Panc1 (cell line): ENCODE measurements at regions not wholly inside any gene's neighbourhood (a gene's known extent, or its start where the extent isn't known, plus 50 kb on each side); places are given as distances from the start of the nearest gene placed in this dataset.

Source experiments
- ATAC-seq: fragments of 200-7000 bp; cut with Tn5 transposase; 2 replicates; pipeline ENCODE4 v1.9.1; 2020; ENCODE audit warnings: mild to moderate bottlenecking, moderate library complexity
- BruUV-seq: library from RNA; stranded (reverse); fragments of 400-500 nt; replicated peaks from 2 replicates; lab custom pipeline; 2021; lab: Mats Ljungman, UMichigan
- CTCF ChIA-PET: fragments of 300-600 bp; sonication (Branson Sonifier 250); formaldehyde crosslinking; loops from one replicate; lab custom pipeline; 2022; ENCODE audit warnings: antibody characterized with exemption; lab: Charles Lee
- POLR2A ChIA-PET: fragments of 300-600 bp; sonication (Branson Sonifier 250); formaldehyde crosslinking; loops from one replicate; lab custom pipeline; 2022; ENCODE audit warnings: antibody characterized with exemption; lab: Charles Lee
- DNase-seq: peaks from one replicate; pipeline ENCODE4 v3.0.0-alpha.2; 2010; ENCODE audit warnings: low read depth, low spot score
- H3K27ac ChIP-seq: 2 replicates; pipeline ENCODE4 v1.5.1; 2011; ENCODE audit warnings: mild to moderate bottlenecking, low read length, inconsistent platforms
- H3K27me3 ChIP-seq: fragments of 200-500 bp; sonication (Bioruptor generic); 2 replicates; pipeline ENCODE4 v1.6.0; 2014; ENCODE audit warnings: low read length, inconsistent platforms; ENCODE audit not compliant: control insufficient read depth, insufficient read depth
- H3K36me3 ChIP-seq: fragments of 200-500 bp; sonication (Bioruptor generic); 2 replicates; pipeline ENCODE4 v1.5.1; 2014; ENCODE audit warnings: inconsistent platforms, mild to moderate bottlenecking, low read length, moderate library complexity; ENCODE audit not compliant: control insufficient read depth, insufficient read depth
- H3K4me1 ChIP-seq: 2 replicates; pipeline ENCODE4 v1.5.1; 2011; ENCODE audit warnings: inconsistent platforms, mild to moderate bottlenecking, low read length, moderate library complexity; ENCODE audit not compliant: control insufficient read depth, insufficient read depth
- H3K4me3 ChIP-seq, 2 experiments: 2 replicates each; pipeline ENCODE4 v1.5.1; 2011 to 2012; ENCODE audit warnings: low read depth in 2 of 2, low read length in 2 of 2, mild to moderate bottlenecking in 2 of 2, inconsistent platforms in 1 of 2, moderate library complexity in 1 of 2
- H3K9me3 ChIP-seq: fragments of 200-500 bp; sonication (Bioruptor generic); 2 replicates; pipeline ENCODE4 v1.5.1; 2014; ENCODE audit warnings: low read depth, mild to moderate bottlenecking, inconsistent platforms, low read length, moderate library complexity; ENCODE audit not compliant: control insufficient read depth, insufficient read depth
- POLR2AphosphoS5 ChIP-seq: IDR thresholded peaks from 2 replicates; pipeline ENCODE4 v1.6.1; 2012; ENCODE audit warnings: mild to moderate bottlenecking, low read depth, low read length, moderate library complexity
- SIN3A ChIP-seq: IDR thresholded peaks from 2 replicates; pipeline ENCODE4 v1.6.1; 2012; ENCODE audit warnings: low read depth, mild to moderate bottlenecking, low read length, moderate library complexity, borderline replicate concordance; ENCODE audit not compliant: insufficient read depth
- TCF7L2 ChIP-seq: IDR thresholded peaks from 2 replicates; pipeline ENCODE4 v1.6.1; 2011; ENCODE audit warnings: mild to moderate bottlenecking, low read depth, low read length, inconsistent platforms
- in situ Hi-C: cut with HindIII; loops from 2 replicates; pipeline ENCODE4 v1.10.0; 2016; ENCODE audit warnings: low sequenced_read_pairs, low pct_unique_long_range_greater_than_20kb
- intact Hi-C: fragments of 100-400 bp; cut with micrococcal nuclease; formaldehyde crosslinking; loops from one replicate; pipeline ENCODE4 v1.10.0; 2022; ENCODE audit not compliant: unreplicated experiment
- TF ChIP-seq, protein P1 (sequence below), 2 experiments: IDR thresholded peaks; 2 replicates each; pipeline ENCODE4 v1.6.1; 2011 to 2012; ENCODE audit warnings: low read depth in 2 of 2, control low read depth in 1 of 2, low read length in 1 of 2, mild to moderate bottlenecking in 1 of 2, moderate library complexity in 1 of 2; ENCODE audit not compliant: insufficient read depth in 1 of 2
- TF ChIP-seq, protein P2 (sequence below): fragments of 450-650 bp; IDR thresholded peaks from 2 replicates; pipeline ENCODE4 v1.5.1; 2017; ENCODE audit warnings: mild to moderate bottlenecking

DNA sequence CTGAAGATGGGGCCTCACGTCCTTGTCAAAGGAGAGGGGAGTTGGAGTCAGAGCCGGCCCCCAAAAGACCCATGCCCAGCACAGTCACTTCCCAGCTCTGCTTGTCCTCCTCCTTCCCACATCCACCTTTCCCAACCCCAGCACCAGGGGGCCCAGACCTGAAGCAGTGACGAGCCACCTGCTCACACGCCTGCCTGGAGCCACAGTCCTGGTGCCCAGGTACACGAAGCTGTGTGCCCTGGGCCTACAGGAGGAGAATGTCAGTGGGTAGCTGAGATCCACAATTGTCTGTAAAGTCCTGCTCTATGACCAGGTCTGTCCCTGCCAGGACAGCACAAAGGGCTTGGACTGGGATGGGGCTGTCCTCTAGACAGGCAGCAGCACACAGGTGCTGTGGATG lies 126.8 kb upstream of the PZP start:
- Histone ChIP-seq H3K27me3 (no peaks in the 10 kb centered on the region), H3K9me3 (no peaks in the 10 kb centered on the region), H3K4me1 (no peaks in the 10 kb centered on the region), H3K4me3 (no peak overlapping the region), H3K36me3 (no peaks in the 10 kb centered on the region), H3K27ac (no peak overlapping the region)
- no peak for TF ChIP-seq TCF7L2
- TF ChIP-seq, protein P1, sequence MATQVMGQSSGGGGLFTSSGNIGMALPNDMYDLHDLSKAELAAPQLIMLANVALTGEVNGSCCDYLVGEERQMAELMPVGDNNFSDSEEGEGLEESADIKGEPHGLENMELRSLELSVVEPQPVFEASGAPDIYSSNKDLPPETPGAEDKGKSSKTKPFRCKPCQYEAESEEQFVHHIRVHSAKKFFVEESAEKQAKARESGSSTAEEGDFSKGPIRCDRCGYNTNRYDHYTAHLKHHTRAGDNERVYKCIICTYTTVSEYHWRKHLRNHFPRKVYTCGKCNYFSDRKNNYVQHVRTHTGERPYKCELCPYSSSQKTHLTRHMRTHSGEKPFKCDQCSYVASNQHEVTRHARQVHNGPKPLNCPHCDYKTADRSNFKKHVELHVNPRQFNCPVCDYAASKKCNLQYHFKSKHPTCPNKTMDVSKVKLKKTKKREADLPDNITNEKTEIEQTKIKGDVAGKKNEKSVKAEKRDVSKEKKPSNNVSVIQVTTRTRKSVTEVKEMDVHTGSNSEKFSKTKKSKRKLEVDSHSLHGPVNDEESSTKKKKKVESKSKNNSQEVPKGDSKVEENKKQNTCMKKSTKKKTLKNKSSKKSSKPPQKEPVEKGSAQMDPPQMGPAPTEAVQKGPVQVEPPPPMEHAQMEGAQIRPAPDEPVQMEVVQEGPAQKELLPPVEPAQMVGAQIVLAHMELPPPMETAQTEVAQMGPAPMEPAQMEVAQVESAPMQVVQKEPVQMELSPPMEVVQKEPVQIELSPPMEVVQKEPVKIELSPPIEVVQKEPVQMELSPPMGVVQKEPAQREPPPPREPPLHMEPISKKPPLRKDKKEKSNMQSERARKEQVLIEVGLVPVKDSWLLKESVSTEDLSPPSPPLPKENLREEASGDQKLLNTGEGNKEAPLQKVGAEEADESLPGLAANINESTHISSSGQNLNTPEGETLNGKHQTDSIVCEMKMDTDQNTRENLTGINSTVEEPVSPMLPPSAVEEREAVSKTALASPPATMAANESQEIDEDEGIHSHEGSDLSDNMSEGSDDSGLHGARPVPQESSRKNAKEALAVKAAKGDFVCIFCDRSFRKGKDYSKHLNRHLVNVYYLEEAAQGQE (IDR thresholded peaks at IDR 0.05; ENCODE audit: insufficient read depth in 1 of 2, low read depth in 2 of 2, low read length in 1 of 2), result no peak
- TF ChIP-seq SIN3A, result no peak
- TF ChIP-seq POLR2AphosphoS5, result no peak
- TF ChIP-seq, protein P2, sequence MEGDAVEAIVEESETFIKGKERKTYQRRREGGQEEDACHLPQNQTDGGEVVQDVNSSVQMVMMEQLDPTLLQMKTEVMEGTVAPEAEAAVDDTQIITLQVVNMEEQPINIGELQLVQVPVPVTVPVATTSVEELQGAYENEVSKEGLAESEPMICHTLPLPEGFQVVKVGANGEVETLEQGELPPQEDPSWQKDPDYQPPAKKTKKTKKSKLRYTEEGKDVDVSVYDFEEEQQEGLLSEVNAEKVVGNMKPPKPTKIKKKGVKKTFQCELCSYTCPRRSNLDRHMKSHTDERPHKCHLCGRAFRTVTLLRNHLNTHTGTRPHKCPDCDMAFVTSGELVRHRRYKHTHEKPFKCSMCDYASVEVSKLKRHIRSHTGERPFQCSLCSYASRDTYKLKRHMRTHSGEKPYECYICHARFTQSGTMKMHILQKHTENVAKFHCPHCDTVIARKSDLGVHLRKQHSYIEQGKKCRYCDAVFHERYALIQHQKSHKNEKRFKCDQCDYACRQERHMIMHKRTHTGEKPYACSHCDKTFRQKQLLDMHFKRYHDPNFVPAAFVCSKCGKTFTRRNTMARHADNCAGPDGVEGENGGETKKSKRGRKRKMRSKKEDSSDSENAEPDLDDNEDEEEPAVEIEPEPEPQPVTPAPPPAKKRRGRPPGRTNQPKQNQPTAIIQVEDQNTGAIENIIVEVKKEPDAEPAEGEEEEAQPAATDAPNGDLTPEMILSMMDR, result no peak
- intact Hi-C loops, result loop anchor here (10.0 kb wide), 1 partner anchor 370 kb away; no protein-coding TSS in a partner anchor
- BruUV-seq, result no TSS peak
- ChIA-PET POLR2A (no interaction called here), CTCF (interaction anchor here (0.6 kb wide), 1 partner anchor 75 kb away, joined by 7 read pairs; no protein-coding TSS in a partner anchor)
- DNase-seq (no peak), ATAC-seq (no peak)
- in situ Hi-C loops, result no loop called here

DNA sequence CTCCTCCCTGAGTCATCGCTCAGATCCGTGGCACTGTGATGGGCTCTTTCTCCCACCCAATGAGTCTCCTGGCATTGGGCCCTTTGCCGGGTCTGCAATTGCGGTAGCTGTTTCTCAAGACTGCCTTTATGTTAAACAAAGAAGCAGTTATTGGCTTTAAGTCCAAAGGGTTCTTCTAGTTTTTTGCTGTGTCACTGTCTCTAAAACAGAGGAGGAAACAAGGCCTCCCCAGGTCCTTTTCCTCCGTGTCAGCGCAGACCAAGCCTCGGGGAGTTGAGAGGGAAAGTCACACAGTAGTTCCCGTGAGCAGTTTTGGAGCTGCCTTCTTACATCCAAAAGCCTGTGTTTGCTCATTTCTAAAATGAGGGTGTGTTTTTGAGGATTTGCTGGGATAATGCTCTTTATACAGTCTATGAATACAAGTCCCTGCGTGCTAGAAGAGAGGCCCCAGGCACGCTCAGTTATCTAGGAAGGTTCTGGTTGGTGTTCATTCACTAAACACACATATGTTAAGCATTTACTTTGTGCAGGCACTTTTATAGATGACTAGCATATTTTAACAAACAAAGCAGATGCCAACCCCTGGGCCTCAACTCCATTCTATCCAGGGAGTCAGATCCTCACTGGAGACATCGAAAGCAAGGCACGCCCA lies 126.0 kb upstream of the PZP start:
- H3K36me3 ChIP-seq, result no peaks in the 10 kb centered on the region
- in situ Hi-C loops (no loop called here), intact Hi-C loops (loop anchor here (10.0 kb wide), 1 partner anchor 371 kb away; no protein-coding TSS in a partner anchor)
- H3K9me3 ChIP-seq, result no peaks in the 10 kb centered on the region
- no peak overlapping the region for H3K4me3 ChIP-seq
- no peaks in the 10 kb centered on the region for H3K4me1 ChIP-seq
- no TSS peak for BruUV-seq
- H3K27me3 ChIP-seq, result no peaks in the 10 kb centered on the region
- no peak for DNase-seq
- ChIA-PET POLR2A (no interaction called here), CTCF (interaction anchor here (0.6 kb wide), 1 partner anchor 76 kb away, joined by 7 read pairs; no protein-coding TSS in a partner anchor)
- TF ChIP-seq SIN3A, result no peak
- ATAC-seq, result no peak
- no peak overlapping the region for H3K27ac ChIP-seq

DNA sequence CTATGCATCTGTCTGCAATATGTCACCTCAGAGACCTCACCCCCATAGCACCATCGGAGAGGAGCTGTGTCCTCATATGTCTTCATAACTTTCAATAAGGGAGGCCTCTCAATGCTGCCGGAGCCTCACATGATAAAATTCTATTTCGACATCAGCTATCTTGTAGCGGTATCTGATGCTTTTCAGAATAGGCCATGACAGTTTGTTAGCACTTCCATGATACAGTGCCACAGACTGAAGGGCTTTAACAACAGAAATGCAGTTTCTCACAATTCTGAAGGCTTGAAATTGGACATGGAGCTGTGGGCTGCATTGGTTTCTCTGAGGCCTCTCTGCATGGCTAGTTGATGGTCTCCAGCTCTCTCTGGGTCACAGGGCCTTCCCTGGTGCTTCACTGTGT lies 125.0 kb upstream of the PZP start:
- H3K27ac ChIP-seq, result no peak overlapping the region
- in situ Hi-C loops, result no loop called here
- intact Hi-C loops, result loop anchor here (10.0 kb wide), 1 partner anchor 372 kb away; no protein-coding TSS in a partner anchor
- BruUV-seq, result no TSS peak
- no peak for ATAC-seq
- H3K4me1 ChIP-seq, result no peaks in the 10 kb centered on the region
- H3K9me3 ChIP-seq, result no peaks in the 10 kb centered on the region
- no peak for DNase-seq
- TF ChIP-seq, protein P1 (IDR thresholded peaks at IDR 0.05; ENCODE audit: insufficient read depth in 1 of 2, low read depth in 2 of 2, low read length in 1 of 2), result no peak
- TF ChIP-seq, protein P2, result no peak
- no peak for TF ChIP-seq SIN3A
- no peak for TF ChIP-seq TCF7L2
- no peak for TF ChIP-seq POLR2AphosphoS5
- no peak overlapping the region for H3K4me3 ChIP-seq
- H3K36me3 ChIP-seq, result no peaks in the 10 kb centered on the region
- ChIA-PET CTCF (no interaction called here), POLR2A (no interaction called here)
- no peaks in the 10 kb centered on the region for H3K27me3 ChIP-seq
